ENCODE measurements at regions not wholly inside any gene's neighbourhood (a gene's known extent, or its start where the extent isn't known, plus 50 kb on each side); places are given as distances from the start of the nearest gene placed in this dataset.

- Mint-ChIP-seq H3K4me3 (no peak overlapping the region), H3K27me3 (ENCODE audit: low read depth) (peaks cover 38% of the 10 kb centered on the region), H3K36me3 (no peaks in the 10 kb centered on the region), H3K4me1 (peaks cover 6% of the 10 kb centered on the region), H3K9me3 (peaks cover 14% of the 10 kb centered on the region), H3K27ac (no peak overlapping the region)
- no peak for TF ChIP-seq CTCF (IDR thresholded peaks at IDR 0.05; ENCODE audit: unreplicated experiment)
- DNase-seq (ENCODE audit: low spot score in 2 of 2, unreplicated experiment in 2 of 2): no peak
Observed at GRCh38 chr11:112539741-112540140, 279.1 kb upstream of the PLET1 start.

GRCh38 chr11:112540261-112540660, 279.6 kb upstream of the PLET1 start:
- H3K36me3 Mint-ChIP-seq: no peaks in the 10 kb centered on the region
- no peak for TF ChIP-seq CTCF (IDR thresholded peaks at IDR 0.05; ENCODE audit: unreplicated experiment)
- DNase-seq (ENCODE audit: low spot score in 2 of 2, unreplicated experiment in 2 of 2): no peak
- H3K27me3 Mint-ChIP-seq (ENCODE audit: low read depth): peaks cover 33% of the 10 kb centered on the region
- peaks cover 3% of the 10 kb centered on the region for H3K4me1 Mint-ChIP-seq
- H3K9me3 Mint-ChIP-seq: peaks cover 14% of the 10 kb centered on the region
- no peak overlapping the region for H3K27ac Mint-ChIP-seq
- no peak overlapping the region for H3K4me3 Mint-ChIP-seq

- peaks cover 14% of the 10 kb centered on the region for H3K9me3 Mint-ChIP-seq
- no peaks in the 10 kb centered on the region for H3K36me3 Mint-ChIP-seq
- no peak for DNase-seq (ENCODE audit: low spot score in 2 of 2, unreplicated experiment in 2 of 2)
- H3K27ac Mint-ChIP-seq: no peak overlapping the region
- no peak for TF ChIP-seq CTCF (IDR thresholded peaks at IDR 0.05; ENCODE audit: unreplicated experiment)
- peaks cover 22% of the 10 kb centered on the region for H3K27me3 Mint-ChIP-seq (ENCODE audit: low read depth)
- peaks cover 3% of the 10 kb centered on the region for H3K4me1 Mint-ChIP-seq
- H3K4me3 Mint-ChIP-seq: no peak overlapping the region
Observed at GRCh38 chr11:112541140-112542046, 280.7 kb upstream of the PLET1 start.

DNA sequence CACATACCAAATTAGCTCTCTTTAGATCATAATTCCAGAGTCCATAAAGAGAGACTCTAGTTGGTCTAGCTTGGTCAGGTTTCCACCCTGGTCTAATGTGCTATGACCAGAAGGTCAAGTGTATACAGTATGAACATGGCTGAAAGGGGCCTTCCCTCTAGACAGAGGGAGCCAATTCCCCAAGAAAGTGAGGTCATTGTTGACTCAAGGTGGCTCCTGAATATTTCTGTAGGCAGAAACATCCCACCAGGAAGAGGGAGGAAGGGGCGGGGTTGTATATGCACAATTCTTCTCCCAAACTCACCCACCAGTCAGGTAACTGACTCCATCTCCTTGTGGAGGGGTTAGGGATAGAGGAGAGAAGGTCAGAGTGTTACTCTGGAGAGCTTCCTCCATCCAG, 281.8 kb upstream of the PLET1 start:
- H3K27me3 Mint-ChIP-seq (ENCODE audit: low read depth): peaks cover 16% of the 10 kb centered on the region
- no peaks in the 10 kb centered on the region for H3K36me3 Mint-ChIP-seq
- no peak overlapping the region for H3K27ac Mint-ChIP-seq
- peaks cover 14% of the 10 kb centered on the region for H3K9me3 Mint-ChIP-seq
- H3K4me3 Mint-ChIP-seq: no peak overlapping the region
- H3K4me1 Mint-ChIP-seq: peaks cover 3% of the 10 kb centered on the region
- DNase-seq (ENCODE audit: low spot score in 2 of 2, unreplicated experiment in 2 of 2): no peak
- TF ChIP-seq CTCF (IDR thresholded peaks at IDR 0.05; ENCODE audit: unreplicated experiment): no peak

DNA sequence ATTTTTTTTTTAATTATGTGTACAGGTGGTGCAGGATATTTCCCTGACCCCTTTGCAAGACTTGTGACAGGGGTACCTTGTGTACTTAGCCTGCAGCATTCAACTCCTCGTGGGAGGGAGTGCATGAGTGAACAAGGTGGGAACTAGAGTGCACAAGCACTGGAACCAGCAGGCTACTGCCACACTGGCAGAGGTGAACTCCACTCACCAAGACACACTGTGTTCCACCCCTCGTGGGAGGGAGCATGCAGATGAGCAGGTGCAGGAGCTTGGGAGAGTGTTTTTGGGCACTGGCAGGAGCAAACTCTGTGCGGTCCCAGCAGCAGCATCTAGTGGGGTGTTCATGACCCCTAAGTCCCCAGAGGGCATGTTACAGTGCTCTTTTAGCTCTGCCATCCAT, 282.7 kb upstream of the PLET1 start:
- Mint-ChIP-seq H3K27ac (no peak overlapping the region), H3K4me3 (no peak overlapping the region), H3K9me3 (peaks cover 14% of the 10 kb centered on the region), H3K27me3 (ENCODE audit: low read depth) (peaks cover 10% of the 10 kb centered on the region), H3K4me1 (peaks cover 3% of the 10 kb centered on the region), H3K36me3 (no peaks in the 10 kb centered on the region)
- no peak for DNase-seq (ENCODE audit: low spot score in 2 of 2, unreplicated experiment in 2 of 2)
- no peak for TF ChIP-seq CTCF (IDR thresholded peaks at IDR 0.05; ENCODE audit: unreplicated experiment)

Measured in mesothelial cell of epicardium (in vitro differentiated cells).